ENCODE measurements at regions not wholly inside any gene's neighbourhood (a gene's known extent, or its start where the extent isn't known, plus 50 kb on each side); places are given as distances from the start of the nearest gene placed in this dataset.

- TF ChIP-seq, protein P1, sequence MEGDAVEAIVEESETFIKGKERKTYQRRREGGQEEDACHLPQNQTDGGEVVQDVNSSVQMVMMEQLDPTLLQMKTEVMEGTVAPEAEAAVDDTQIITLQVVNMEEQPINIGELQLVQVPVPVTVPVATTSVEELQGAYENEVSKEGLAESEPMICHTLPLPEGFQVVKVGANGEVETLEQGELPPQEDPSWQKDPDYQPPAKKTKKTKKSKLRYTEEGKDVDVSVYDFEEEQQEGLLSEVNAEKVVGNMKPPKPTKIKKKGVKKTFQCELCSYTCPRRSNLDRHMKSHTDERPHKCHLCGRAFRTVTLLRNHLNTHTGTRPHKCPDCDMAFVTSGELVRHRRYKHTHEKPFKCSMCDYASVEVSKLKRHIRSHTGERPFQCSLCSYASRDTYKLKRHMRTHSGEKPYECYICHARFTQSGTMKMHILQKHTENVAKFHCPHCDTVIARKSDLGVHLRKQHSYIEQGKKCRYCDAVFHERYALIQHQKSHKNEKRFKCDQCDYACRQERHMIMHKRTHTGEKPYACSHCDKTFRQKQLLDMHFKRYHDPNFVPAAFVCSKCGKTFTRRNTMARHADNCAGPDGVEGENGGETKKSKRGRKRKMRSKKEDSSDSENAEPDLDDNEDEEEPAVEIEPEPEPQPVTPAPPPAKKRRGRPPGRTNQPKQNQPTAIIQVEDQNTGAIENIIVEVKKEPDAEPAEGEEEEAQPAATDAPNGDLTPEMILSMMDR (conservative IDR thresholded peaks at IDR 0.05), result no peak
- TF ChIP-seq ZFX (IDR thresholded peaks at IDR 0.05), result no peak
Observed at GRCh38 chr14:49405291-49405690, 180.9 kb downstream of the RPS29 start.

Data from C4-2B (cell line).